ENCODE measurements at regions not wholly inside any gene's neighbourhood (a gene's known extent, or its start where the extent isn't known, plus 50 kb on each side); places are given as distances from the start of the nearest gene placed in this dataset.

- TF ChIP-seq, protein P1, sequence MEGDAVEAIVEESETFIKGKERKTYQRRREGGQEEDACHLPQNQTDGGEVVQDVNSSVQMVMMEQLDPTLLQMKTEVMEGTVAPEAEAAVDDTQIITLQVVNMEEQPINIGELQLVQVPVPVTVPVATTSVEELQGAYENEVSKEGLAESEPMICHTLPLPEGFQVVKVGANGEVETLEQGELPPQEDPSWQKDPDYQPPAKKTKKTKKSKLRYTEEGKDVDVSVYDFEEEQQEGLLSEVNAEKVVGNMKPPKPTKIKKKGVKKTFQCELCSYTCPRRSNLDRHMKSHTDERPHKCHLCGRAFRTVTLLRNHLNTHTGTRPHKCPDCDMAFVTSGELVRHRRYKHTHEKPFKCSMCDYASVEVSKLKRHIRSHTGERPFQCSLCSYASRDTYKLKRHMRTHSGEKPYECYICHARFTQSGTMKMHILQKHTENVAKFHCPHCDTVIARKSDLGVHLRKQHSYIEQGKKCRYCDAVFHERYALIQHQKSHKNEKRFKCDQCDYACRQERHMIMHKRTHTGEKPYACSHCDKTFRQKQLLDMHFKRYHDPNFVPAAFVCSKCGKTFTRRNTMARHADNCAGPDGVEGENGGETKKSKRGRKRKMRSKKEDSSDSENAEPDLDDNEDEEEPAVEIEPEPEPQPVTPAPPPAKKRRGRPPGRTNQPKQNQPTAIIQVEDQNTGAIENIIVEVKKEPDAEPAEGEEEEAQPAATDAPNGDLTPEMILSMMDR (IDR thresholded peaks at IDR 0.05; ENCODE audit: low read length) = no peak
- no peak for TF ChIP-seq EZH2 (IDR thresholded peaks at IDR 0.05; ENCODE audit: borderline replicate concordance, low read length)
These were observed 70.1 kb upstream of the EFEMP1 start for GRCh38 chr2:55993685-55994084.
